AML-193 (cell line): ENCODE measurements at regions not wholly inside any gene's neighbourhood (a gene's known extent, or its start where the extent isn't known, plus 50 kb on each side); places are given as distances from the start of the nearest gene placed in this dataset.
"Not testable (repeated sequence)": the region's sequence is repeated elsewhere in the genome, so short reads cannot be mapped to it uniquely, and the experiment has no call there.

Source experiments
- DNase-seq, 2 experiments: peaks; one replicate each; lab custom pipeline; 2025; lab: John Stamatoyannopoulos, UW

DNA sequence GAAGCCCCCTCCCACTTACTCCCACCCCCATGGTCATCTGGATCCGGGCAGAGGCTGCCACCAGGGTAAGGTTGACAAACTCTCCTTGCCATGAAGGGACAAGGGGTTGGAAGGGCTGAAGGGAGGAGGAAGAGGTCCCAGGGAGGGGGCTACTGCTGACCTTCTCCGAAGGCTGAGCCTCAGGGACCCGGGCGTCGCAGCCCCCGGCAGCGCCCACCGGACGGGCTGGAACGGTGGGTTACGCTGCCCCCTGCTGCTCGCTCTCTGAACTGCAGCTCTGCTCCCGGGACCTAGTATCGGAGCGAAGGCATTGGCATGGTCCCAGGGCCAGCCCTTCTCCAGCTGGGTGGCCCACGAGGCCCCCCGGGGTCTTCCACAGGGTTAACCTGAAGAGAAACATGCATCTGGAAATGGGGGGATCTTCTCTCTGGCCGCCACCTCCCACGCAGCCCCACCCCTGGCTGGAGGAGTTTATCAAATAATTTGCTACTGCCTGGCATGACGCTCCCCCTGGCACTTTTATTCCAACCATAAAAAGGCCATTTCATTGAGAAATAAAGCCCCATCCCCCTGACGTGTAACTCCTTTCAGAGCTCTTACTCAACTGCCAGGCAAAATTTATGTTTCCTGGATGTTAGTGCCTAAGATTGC is 70.4 kb upstream of the TARDBP start:
- DNase-seq, result no peak

DNA sequence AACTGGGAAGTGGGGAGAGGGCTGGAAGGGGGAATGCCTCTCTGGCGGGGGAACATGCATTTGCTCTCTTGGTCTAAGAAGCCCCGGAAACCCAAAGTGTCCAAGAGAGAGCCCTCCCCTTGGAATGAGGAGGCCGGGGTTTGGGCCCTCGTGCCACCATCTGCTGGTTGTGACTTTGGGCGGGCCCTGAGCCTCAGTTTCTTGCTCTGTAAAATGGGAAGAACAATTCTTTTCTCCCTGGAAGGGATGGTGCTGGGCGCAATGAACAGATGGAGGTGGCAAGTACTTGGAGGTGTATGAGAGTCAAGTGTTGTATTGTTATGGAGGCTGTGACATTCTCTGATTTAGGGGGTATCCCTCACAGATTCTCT is 69.9 kb upstream of the TARDBP start:
- DNase-seq, result no peak

DNA sequence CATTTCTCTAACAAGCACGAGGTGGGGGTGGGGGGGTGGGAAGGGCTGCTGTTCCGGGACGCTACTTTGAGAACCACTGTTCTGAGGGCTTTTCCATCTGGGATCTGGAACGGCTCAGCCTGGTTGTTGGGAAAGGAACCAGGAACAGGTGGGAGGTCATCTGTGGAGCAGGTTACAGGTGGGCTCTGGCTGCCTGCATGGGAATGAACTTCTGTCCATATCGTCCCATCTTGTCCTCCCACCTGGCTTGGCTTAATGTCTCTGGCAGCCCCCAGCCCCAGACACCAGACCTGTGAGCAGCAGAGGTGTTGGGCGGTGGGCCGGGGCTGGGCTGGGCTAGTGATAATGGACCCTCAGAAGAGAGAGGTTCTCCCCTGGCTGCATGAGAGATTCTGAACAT is 69.4 kb upstream of the TARDBP start:
- no peak for DNase-seq

DNA sequence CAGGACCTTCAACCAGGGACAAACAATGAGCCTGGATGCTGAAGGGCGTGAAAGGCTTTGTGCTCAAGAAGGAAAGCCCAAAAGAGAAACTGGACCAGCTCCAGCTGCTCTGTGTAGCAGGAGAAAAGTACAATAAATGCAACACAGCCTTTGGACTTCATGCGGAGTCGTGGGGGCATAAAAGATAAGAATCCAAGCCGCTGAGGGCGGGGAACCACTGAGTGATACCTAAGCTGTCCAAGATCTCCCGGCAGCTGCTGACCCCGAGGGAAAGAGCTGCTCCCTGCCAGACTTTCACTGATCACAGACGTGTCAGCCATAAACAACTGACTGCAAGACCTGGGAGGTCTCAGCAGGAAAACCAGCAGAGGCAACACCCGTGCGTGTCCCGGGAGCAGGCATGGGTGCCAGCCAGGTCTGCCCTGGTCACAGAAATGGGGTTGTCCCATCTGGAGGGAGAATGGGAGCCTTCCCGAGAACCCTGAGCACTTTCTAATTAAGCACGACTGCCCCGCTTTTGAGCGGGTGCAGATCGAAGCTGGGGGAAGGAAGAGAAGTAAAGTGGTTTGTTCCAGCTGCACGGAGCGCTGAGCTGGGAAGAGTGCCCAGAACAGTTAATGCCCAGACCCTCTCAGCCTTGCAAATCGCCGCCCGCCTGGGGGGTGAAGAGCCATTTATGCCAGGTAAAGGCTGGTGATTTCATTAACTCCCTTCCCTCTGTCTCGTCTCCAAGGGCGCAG is 68.3 kb upstream of the TARDBP start:
- no peak for DNase-seq

DNA sequence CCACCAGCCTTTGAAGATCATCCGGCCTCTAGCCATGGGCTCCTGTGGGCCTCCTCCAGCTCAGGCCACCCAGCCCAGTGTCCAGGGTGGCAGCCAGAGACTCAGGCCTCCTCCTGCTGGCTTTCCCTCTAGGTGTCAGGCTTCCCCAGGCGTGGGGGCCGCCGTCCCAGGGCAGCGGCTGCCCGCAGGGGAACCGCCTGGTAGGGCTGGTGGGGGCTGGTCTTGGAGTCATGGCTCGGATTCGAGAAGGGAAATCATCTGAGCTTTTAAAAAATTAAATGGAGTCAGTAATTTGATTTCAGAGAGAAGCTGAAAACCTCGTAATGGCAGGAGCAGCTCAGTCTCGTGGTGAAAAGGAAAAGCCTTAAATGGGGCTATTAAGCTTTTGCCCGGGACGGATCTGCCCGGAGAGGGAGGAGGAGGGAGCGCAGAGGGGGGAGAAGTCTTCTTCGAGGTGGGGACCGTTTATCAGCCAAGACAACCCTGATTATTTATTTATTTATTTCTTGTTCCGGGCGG is 66.4 kb upstream of the TARDBP start:
- no peak for DNase-seq

DNA sequence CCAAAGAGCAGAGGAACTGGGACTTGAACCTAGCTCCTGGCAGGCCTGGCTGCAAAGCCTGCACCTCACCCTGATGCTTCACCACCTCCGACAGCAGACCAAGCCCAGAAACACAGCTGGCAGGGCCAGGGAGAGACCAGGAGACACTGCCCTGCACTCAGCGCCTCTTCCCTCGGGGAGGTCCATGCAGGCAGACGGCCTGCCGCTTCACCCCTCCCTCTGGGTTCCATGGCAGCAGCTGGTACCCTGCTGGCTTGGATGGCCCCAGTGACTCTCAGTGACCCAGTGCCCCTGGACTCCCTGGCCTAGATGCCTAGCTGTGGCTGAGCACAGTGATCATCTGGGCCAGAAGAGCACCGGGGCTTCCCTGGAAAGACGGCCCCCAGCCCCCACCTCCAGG is 65.3 kb upstream of the TARDBP start:
- no peak for DNase-seq

DNA sequence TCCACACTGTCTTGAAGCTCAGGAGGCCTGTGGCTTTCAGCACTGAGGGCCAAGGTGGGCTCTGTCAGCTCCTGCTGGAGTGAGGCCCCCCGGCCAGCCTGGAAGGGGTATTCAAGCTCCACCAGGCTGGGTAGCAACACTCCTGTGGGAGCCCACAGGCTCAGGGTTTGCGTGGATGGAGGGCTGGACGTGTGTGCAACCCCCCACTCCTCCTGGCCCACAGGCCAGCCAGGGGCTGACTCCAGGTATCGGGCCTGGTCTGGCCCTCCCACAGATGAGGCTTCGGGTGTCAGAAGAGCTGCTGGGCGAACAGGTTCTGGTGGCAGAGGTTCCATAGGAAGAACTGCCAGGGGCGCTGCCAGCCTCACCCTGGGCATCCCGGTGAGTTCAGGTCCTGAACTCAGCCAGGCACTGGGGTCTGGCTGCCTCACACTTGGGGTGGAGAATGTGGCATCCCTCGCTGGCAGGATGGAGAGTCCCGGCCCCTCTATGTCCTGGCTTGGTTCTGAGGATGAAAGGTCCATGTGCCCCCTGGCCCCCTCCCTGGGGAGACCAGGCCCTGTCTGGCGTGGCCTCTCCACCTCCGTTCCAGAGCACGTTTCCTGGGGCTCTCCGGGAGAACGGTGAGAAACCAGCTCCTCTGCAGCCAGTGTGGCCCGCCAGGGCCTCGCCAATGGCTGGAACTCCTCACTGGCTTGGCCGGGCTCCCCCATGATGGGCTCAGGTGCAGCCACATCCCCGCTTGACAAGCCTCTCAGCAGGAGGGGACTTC is 64.6 kb upstream of the TARDBP start:
- no peak for DNase-seq

DNA sequence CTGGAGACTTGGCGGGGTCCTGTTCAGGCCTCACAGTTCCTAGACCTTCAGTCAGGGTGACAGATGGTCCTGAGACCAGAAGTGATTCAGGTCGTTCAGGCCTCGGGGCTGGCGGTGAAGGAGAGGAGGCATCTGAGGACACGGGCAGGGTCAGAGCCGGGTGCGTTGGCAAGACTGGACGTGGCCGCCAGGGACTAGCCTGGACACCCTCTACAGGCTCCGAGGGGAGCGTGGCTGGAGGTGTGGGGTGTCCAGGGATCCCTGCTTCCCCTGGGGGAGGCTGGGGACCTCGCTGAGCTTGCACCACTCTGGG is 64.0 kb upstream of the TARDBP start:
- no peak for DNase-seq

DNA sequence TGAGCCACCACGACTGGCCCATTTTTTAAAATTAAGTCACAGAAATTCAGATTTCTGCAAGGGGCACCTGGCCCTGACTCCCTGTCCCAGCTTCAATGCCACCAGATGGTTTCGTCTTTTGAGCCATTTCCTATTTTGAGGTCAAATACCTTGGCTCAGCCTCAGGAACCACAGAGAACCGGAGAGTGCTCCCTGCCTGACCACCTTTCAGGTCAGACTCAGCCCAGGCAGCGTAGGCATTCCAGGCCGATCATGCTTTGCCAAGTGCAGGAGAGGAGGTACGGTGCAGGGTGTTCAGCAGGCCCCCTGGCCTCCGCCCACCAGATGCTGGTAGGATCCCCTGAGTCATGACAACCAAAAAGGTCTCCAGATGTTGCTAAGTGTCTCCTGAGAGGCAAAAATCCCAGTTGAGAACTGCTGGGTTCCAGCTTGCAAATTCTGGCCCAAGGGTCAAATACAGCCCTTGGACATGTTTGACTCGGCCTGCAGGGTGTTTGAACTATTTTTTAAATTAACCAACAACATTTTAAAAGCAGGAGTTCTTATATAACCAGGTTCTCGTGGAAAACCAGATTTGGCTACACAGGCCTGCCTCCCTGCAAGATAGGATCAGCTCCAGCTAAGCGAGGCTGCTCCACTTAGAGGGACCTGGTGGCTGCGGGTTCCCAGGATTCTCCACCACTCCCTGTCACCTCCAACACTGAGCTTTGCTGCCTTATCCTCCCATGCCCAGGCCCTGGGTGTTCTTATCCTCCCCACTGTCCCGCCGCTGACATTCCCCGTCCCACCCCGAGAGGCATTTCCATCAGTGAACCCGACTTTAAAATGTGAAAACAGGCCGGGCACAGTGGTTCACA is 61.9 kb upstream of the TARDBP start:
- DNase-seq, result no peak

DNA sequence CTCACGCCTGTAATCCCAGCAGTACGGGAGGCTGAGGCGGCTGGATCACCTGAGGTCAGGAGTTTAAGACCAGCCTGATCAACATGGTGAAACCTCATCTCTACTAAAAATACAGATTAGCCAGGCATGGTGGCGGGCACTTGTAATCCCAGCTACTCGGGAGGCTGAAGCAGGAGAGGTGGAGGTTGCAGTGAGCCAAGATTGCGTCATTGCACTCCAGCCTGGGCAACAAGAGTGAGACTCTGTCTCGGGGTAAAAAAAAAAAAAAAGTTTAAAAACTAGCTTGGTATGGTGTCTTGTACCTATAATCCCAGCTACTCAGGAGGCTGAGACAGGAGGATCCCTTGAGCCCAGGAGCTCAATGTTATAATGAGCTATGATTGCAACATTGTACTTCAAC is 61.2 kb upstream of the TARDBP start:
- DNase-seq, result not testable (repeated sequence)

DNA sequence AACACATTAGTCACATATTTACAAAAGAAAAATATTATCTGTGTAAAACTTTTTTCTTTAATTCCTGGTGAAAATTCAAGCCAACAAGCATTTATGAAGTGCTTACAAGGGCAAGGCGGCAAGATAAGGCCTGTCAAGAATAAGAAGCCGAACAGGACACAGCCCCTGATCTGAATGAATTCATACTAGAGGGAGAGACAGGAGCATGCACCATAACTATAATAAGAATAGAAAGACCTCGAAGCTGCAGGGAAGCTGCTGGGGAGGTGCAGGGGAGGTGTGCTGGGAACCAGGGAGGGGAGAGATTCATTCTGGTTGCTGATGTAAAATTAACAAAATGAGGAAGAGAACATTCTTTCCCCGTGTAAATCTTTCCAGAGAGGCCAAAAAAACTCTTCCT is 60.5 kb upstream of the TARDBP start:
- no peak for DNase-seq

DNA sequence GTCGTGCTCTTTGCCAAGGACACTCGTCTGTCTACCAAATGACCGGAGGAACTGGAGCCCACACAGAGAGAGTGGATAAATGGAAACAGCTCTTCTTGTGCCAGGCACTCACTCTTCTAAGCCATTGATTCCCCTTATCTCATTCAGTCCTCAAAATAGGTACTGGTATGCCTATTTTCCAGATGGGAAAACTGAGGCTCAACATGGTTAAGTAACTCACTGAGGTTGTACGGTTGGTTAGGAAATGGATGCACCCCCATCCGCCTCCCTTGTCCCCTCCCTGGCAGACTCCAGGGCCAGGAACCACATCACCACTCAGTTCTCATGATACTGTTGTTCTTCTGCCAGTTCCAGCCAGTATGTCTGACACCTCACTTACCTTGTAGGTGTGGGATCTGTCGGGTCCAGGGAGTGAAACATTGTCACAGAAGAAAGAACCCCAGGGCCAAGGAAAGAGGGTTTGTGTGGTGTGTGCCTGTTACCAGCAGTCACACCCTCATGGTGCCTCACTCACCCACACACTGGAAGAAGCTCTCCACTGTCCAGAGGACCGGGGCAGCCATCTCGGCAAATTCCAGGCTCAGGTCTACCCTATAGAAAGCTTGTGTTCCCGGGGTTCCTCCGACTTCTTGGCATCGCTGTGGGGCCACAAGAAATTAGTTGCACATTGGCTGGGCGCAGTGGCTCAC is 58.8 kb upstream of the TARDBP start:
- DNase-seq, result no peak

DNA sequence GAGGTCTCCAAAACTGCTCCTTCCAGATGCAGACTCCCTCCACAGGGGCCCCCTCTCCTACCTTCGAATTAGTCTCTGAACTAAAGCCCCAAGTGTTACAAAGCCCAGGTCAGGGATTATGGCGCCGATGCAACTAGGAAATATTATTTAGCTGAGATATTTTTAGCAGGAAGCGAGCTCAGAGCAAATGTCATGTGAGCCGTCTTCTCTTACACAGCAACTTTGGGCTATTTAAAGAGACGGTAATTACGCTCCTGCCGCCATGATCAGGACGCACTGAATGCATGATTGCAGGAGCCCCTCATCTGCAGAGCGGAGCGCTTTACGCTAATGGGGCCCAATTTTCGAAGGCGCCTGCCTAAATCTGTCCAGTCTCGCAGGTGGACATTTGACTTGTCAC is 55.3 kb upstream of the TARDBP start:
- no peak for DNase-seq

DNA sequence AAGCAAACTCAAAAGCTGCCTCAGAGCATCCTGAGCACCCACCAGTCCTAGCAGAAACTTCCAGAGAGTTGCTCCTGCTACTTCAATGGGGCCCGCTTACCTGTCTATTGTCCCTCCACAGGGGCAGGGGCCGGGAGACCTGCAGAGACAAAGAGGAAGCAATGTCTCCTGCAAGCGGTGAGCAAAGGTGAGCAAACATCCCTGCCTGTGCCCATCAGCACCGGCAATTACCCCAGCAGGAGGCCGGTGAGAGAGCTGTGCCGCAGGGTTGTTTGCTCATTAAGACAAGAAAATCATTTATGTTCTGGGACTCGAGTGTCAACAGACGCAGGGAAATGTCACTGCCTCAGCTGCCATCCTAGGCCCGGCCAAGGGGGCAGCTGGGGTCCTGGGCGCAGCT is 53.8 kb upstream of the TARDBP start:
- no peak for DNase-seq

DNA sequence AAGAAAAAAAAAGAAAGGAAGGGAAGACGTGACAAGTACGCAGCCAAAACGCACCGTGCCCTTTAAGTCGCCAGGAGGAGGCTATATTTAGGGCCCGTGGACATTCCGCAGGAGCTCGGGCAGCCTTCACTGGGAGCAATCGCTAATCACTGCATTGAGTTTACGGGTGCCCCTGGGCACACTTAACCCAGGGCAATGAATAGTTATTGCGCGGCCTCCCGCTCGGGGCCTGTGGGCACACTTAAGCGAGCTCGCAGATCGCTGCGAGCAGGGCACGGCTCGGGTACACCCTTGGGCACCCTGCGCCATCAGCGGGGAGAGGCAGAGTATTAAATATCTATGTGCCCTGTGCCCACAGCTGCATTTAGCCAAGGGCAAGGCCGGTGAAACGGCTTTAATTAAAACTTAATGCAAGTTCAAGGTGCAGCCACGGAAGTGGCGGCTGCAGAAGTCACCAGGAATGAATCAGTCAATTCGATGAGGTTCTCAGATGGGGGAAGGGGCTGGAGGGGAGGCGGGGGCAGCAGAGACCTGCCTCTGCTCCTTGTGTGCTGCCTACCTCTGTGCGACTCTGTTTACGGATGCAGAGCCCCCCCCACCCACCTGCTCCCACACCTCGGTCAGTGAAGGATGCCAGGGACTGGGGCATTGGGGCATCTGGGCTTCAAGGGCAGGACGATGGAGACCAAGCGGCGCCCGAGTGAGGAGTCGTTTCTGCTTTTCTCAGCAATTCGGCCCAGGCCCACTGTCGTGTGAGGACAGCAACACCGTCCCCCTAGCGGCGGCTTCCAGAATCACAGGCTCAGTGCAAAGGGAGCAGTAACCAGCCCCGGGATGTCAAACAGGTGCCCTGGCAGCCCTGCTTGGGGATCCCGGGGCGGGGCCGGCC is 51.8 kb upstream of the TARDBP start:
- peak; percentile 57 to 72 for DNase-seq

DNA sequence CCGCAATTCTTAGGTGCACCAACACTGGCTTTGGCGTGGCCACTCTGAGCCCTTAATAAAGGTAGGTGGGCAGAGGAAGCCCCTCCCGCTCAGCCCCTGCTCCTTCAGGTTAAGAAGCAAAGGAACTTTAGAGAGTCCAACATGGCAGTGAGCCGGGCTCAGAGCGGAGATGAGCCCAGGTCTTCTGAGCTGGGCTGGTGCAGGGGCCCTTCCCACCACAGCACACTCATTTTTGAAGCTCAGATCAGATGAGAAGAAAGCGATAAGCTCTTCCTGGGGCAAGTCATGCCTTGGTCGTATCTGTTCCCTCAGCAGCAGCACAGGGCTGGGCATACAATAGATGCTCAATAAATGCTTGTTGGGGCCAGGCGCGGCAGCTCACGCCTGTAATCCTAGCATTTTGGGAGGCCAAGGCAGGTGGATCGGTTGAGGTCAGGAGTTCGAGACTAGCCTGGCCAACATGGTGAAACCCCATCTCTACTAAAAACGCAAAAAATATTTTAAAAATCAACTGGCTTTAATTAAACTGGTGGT is 51.1 kb upstream of the TARDBP start:
- DNase-seq, result no peak

DNA sequence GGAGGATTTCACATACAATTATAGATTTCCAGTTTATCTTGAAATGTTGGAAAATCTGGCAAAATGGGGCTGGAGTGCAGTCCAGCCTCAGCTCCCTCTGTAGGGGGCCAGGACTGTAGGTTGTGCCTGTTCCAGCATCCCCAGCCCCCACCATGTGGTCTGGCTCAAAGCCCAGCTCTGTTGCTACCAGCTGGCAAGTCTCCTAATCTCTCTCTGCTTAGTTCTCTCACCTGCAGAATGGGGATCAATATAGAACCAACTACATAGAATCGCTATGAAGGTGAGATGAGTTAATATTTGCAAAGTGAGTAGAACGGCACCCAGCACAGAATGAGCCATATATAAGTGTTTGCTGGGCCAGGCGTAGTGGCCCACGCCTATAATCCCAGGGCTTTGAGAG is 50.0 kb upstream of the TARDBP start:
- no peak for DNase-seq
